BJ (cell line): ENCODE measurements at regions not wholly inside any gene's neighbourhood (a gene's known extent, or its start where the extent isn't known, plus 50 kb on each side); places are given as distances from the start of the nearest gene placed in this dataset.
"Not testable (repeated sequence)": the region's sequence is repeated elsewhere in the genome, so short reads cannot be mapped to it uniquely, and the experiment has no call there.

Source experiments
- CTCF ChIA-PET: fragments of 350-600 bp; formaldehyde crosslinking; extraction: SDS; loops from one replicate; lab custom pipeline; 2021; ENCODE audit warnings: antibody characterized with exemption, inconsistent platforms; lab: Yijun Ruan, JAX
- POLR2A ChIA-PET: fragments of 300-600 bp; sonication (Branson Sonifier 250); formaldehyde crosslinking; extraction: SDS; loops from one replicate; lab custom pipeline; 2021; ENCODE audit warnings: antibody characterized with exemption; lab: Charles Lee
- DNase-seq: peaks from one replicate; pipeline ENCODE4 v3.0.0-alpha.2; 2011; ENCODE audit warnings: low read depth
- H3K27me3 ChIP-seq: 2 replicates; pipeline ENCODE4 v1.6.0; 2011; ENCODE audit warnings: low read length; ENCODE audit not compliant: control insufficient read depth, insufficient read depth
- H3K36me3 ChIP-seq: 2 replicates; pipeline ENCODE4 v1.5.1; 2011; ENCODE audit warnings: low read length; ENCODE audit not compliant: control insufficient read depth, insufficient read depth
- H3K4me3 ChIP-seq: 2 replicates; pipeline ENCODE4 v1.5.1; 2011; ENCODE audit warnings: low read depth, mild to moderate bottlenecking, control low read depth, low read length
- CTCF ChIP-seq: IDR thresholded peaks from 2 replicates; pipeline ENCODE4 v1.5.1; 2011; ENCODE audit warnings: low read depth, mild to moderate bottlenecking, control low read depth, inconsistent platforms, low read length, moderate library complexity; ENCODE audit not compliant: insufficient read depth

DNA sequence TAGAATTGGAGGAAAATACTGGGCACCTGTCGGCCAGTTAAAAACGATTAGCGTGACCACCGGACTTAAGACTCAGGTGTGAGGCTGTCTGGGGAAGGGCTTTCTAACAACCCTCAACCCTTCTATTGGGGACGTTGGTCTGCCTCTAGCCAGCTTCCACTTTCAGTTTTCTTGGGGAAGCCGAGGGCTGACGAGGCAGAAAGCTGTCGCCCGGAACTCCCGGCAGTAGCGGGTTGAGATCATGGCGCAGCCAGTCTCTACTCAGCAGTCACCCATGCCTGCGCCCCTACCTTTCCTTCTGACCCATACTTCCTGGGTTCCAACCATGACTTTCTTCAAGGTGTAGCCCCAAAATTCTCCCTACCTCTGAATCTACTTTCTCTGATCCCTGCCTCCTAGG is 1424.1 kb downstream of the SLITRK1 start:
- TF ChIP-seq CTCF: no peak
- ChIA-PET POLR2A (no interaction called here), CTCF (no interaction called here)
- H3K4me3 ChIP-seq: no peak overlapping the region
- no peaks in the 10 kb centered on the region for H3K27me3 ChIP-seq
- DNase-seq: no peak
- no peaks in the 10 kb centered on the region for H3K36me3 ChIP-seq

- H3K27me3 ChIP-seq, CTCF ChIA-PET, H3K36me3 ChIP-seq, DNase-seq, POLR2A ChIA-PET, H3K4me3 ChIP-seq: not testable (repeated sequence)
Measured at GRCh38 chr13:82457548-82457947, 1424.7 kb downstream of the SLITRK1 start.

DNA sequence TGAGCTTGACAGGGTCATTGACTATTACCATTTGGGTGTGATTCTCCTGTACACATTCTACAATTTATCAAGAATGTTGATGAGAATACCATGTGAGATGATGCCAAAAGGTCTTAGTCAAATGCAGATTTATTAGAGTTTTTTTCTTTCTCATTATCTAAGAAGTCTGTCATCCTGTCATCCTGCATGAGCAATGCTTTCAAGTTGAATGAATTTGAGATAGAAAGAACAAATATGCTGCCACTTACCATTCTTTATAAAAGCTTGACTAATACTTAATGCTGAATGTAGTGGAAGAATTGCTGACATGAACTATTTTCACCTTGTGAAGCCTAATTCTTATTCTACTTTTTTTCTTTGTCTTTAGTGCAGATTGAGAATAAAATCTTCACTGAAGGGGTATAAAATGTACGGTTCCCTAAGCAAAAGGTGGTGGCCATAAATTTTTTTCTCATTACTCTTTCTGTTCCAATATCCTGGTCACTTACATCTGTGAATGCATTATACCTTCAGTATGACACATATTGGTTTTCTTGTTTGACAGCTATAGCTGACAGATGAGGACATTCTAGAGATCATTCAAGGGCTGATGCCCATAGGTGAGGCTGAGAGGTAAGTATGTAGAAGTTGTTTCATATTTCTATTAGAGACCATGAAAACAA is 1434.7 kb downstream of the SLITRK1 start:
- no peak overlapping the region for H3K4me3 ChIP-seq
- POLR2A ChIA-PET: no interaction called here
- CTCF ChIA-PET: no interaction called here
- TF ChIP-seq CTCF: no peak
- H3K27me3 ChIP-seq: no peaks in the 10 kb centered on the region
- no peak for DNase-seq
- no peaks in the 10 kb centered on the region for H3K36me3 ChIP-seq

GRCh38 chr13:82439159-82439904 is 1442.9 kb downstream of the SLITRK1 start:
- DNase-seq: no peak
- H3K4me3 ChIP-seq: no peak overlapping the region
- no peak for TF ChIP-seq CTCF
- no peaks in the 10 kb centered on the region for H3K27me3 ChIP-seq
- CTCF ChIA-PET: no interaction called here
- H3K36me3 ChIP-seq: no peaks in the 10 kb centered on the region
- POLR2A ChIA-PET: no interaction called here

- POLR2A ChIA-PET: no interaction called here
- CTCF ChIA-PET: no interaction called here
- no peak for TF ChIP-seq CTCF
Measured at GRCh38 chr13:82438320-82438719, 1444.0 kb downstream of the SLITRK1 start.

More at GRCh38 chr13:82438320-82438719, 1444.0 kb downstream of the SLITRK1 start:
- H3K4me3 ChIP-seq: no peak overlapping the region
- no peaks in the 10 kb centered on the region for H3K27me3 ChIP-seq
- no peaks in the 10 kb centered on the region for H3K36me3 ChIP-seq
- no peak for DNase-seq
